ENCODE measurements at regions not wholly inside any gene's neighbourhood (a gene's known extent, or its start where the extent isn't known, plus 50 kb on each side); places are given as distances from the start of the nearest gene placed in this dataset.

- no peak for DNase-seq
Observed at GRCh38 chr2:147394179-147394790, 450.5 kb upstream of the ACVR2A start.

- DNase-seq = no peak
Observed at GRCh38 chr2:147392180-147392579, 452.6 kb upstream of the ACVR2A start.

- no peak for DNase-seq
Observed at GRCh38 chr2:147390475-147390874, 454.4 kb upstream of the ACVR2A start.

GRCh38 chr2:147389218-147389617, 455.6 kb upstream of the ACVR2A start:
- no peak for DNase-seq

GRCh38 chr2:147388217-147388616, 456.6 kb upstream of the ACVR2A start:
- no peak for DNase-seq

GRCh38 chr2:147386284-147386683, 458.5 kb upstream of the ACVR2A start:
- DNase-seq = no peak

- DNase-seq = no peak
Observed at GRCh38 chr2:147385600-147385999, 459.2 kb upstream of the ACVR2A start.

- no peak for DNase-seq
Observed at GRCh38 chr2:147384659-147385058, 460.2 kb upstream of the ACVR2A start.

- DNase-seq = peak; percentile 11
Observed at GRCh38 chr2:147382322-147382948, 462.4 kb upstream of the ACVR2A start.

GRCh38 chr2:147378403-147378802, 466.4 kb upstream of the ACVR2A start:
- no peak for DNase-seq

GRCh38 chr2:147375073-147375472, 469.8 kb upstream of the ACVR2A start:
- no peak for DNase-seq

GRCh38 chr2:147374423-147374811, 470.4 kb upstream of the ACVR2A start:
- DNase-seq = no peak

GRCh38 chr2:147373800-147374422, 470.9 kb upstream of the ACVR2A start:
- DNase-seq = no peak

- DNase-seq = no peak
Observed at GRCh38 chr2:147368306-147368705, 476.5 kb upstream of the ACVR2A start.

GRCh38 chr2:147366279-147366678, 478.6 kb upstream of the ACVR2A start:
- DNase-seq = no peak

- no peak for DNase-seq
Observed at GRCh38 chr2:147365622-147366021, 479.2 kb upstream of the ACVR2A start.

GRCh38 chr2:147364597-147364996, 480.2 kb upstream of the ACVR2A start:
- no peak for DNase-seq

- DNase-seq = no peak
Observed at GRCh38 chr2:147363181-147363580, 481.6 kb upstream of the ACVR2A start.

GRCh38 chr2:147358375-147358774, 486.5 kb upstream of the ACVR2A start:
- DNase-seq = no peak

- no peak for DNase-seq
Observed at GRCh38 chr2:147356157-147356556, 488.7 kb upstream of the ACVR2A start.

GRCh38 chr2:147355706-147356105, 489.1 kb upstream of the ACVR2A start:
- DNase-seq = no peak

GRCh38 chr2:147353072-147353381, 491.8 kb upstream of the ACVR2A start:
- DNase-seq = no peak

GRCh38 chr2:147352264-147353071, 492.4 kb upstream of the ACVR2A start:
- peak; percentile 52 for DNase-seq

GRCh38 chr2:147351784-147352183, 493.0 kb upstream of the ACVR2A start:
- no peak for DNase-seq

Measured in NCI-H187 treated with DMSO at 0.1 percent for 48 hours (cell line).